HEK293 (cell line): ENCODE measurements at regions not wholly inside any gene's neighbourhood (a gene's known extent, or its start where the extent isn't known, plus 50 kb on each side); places are given as distances from the start of the nearest gene placed in this dataset.

Experiments
- CTCF ChIA-PET: fragments of 350-600 bp; formaldehyde crosslinking; extraction: SDS; loops from one replicate; lab custom pipeline; 2021; ENCODE audit warnings: antibody characterized with exemption; lab: Yijun Ruan, JAX
- POLR2A ChIA-PET: fragments of 300-600 bp; formaldehyde crosslinking; extraction: SDS; loops from one replicate; lab custom pipeline; 2020; ENCODE audit warnings: antibody characterized with exemption, inconsistent platforms; lab: Yijun Ruan, JAX
- H3K27ac ChIP-seq: fragments of 200-500 bp; sonication (Bioruptor generic); 2 replicates; pipeline ENCODE4 v1.5.1; 2014; ENCODE audit warnings: low read depth, low read length, control low read depth, inconsistent platforms; ENCODE audit errors: extremely low read depth
- H3K36me3 ChIP-seq, 2 experiments: fragments of 200-500 bp in 1 of 2; sonication (Bioruptor generic) in 1 of 2; 1 replicate in 1 of 2; 2 replicates in 1 of 2; pipeline ENCODE4 v1.5.1; 2014 to 2017; ENCODE audit warnings: inconsistent platforms in 2 of 2, low read length in 2 of 2; ENCODE audit not compliant: control insufficient read depth in 2 of 2, insufficient read depth in 1 of 2
- H3K4me1 ChIP-seq: fragments of 200-500 bp; sonication (Bioruptor generic); 2 replicates; pipeline ENCODE4 v1.5.1; 2014; ENCODE audit warnings: mild to moderate bottlenecking, low read length, inconsistent platforms; ENCODE audit not compliant: control insufficient read depth, insufficient read depth
- H3K4me3 ChIP-seq: 2 replicates; pipeline ENCODE4 v1.5.1; 2011; ENCODE audit warnings: low read depth, mild to moderate bottlenecking, control low read depth, low read length, moderate library complexity
- H3K9me3 ChIP-seq: fragments of 200-500 bp; sonication (Bioruptor generic); 2 replicates; pipeline ENCODE4 v1.5.1; 2014; ENCODE audit warnings: low read depth, low read length, inconsistent platforms; ENCODE audit not compliant: control insufficient read depth, insufficient read depth
- GFI1B ChIP-seq: fragments of 450-650 bp; formaldehyde crosslinking; IDR thresholded peaks from 2 replicates; pipeline ENCODE4 v1.5.1; 2016; ENCODE audit warnings: missing biosample characterization, missing genetic modification characterization
- GLI2 ChIP-seq: fragments of 450-650 bp; formaldehyde crosslinking; IDR thresholded peaks from 2 replicates; pipeline ENCODE4; 2017; ENCODE audit warnings: missing biosample characterization, missing genetic modification characterization, low read depth, borderline replicate concordance
- KLF16 ChIP-seq: fragments of 450-650 bp; formaldehyde crosslinking; IDR thresholded peaks from 2 replicates; pipeline ENCODE4 v1.5.1; 2017; ENCODE audit warnings: missing biosample characterization, missing genetic modification characterization
- MYNN ChIP-seq: fragments of 450-650 bp; formaldehyde crosslinking; IDR thresholded peaks from 2 replicates; pipeline ENCODE4 v1.5.1; 2016; ENCODE audit warnings: missing biosample characterization, missing genetic modification characterization, borderline replicate concordance
- MZF1 ChIP-seq: fragments of 450-650 bp; formaldehyde crosslinking; IDR thresholded peaks from 2 replicates; pipeline ENCODE4 v1.5.1; 2017; ENCODE audit warnings: missing biosample characterization, missing genetic modification characterization, borderline replicate concordance
- YY2 ChIP-seq: fragments of 450-650 bp; formaldehyde crosslinking; IDR thresholded peaks from 2 replicates; pipeline ENCODE4 v1.5.1; 2016; ENCODE audit warnings: missing biosample characterization, missing genetic modification characterization
- ZBTB1 ChIP-seq: fragments of 450-650 bp; formaldehyde crosslinking; IDR thresholded peaks from 2 replicates; pipeline ENCODE4 v1.5.1; 2016; ENCODE audit warnings: missing biosample characterization, missing genetic modification characterization
- ZNF140 ChIP-seq: fragments of 450-650 bp; formaldehyde crosslinking; IDR thresholded peaks from 2 replicates; pipeline ENCODE4 v1.5.1; 2016; ENCODE audit warnings: missing biosample characterization, missing genetic modification characterization
- ZNF169 ChIP-seq: fragments of 450-650 bp; formaldehyde crosslinking; IDR thresholded peaks from 2 replicates; pipeline ENCODE4 v1.5.1; 2016; ENCODE audit warnings: missing biosample characterization, missing genetic modification characterization
- ZNF223 ChIP-seq: fragments of 450-650 bp; formaldehyde crosslinking; IDR thresholded peaks from 2 replicates; pipeline ENCODE4 v1.5.1; 2016; ENCODE audit warnings: missing biosample characterization, missing genetic modification characterization
- ZNF266 ChIP-seq: fragments of 450-650 bp; formaldehyde crosslinking; IDR thresholded peaks from 2 replicates; pipeline ENCODE4 v1.5.1; 2016; ENCODE audit warnings: missing biosample characterization, missing genetic modification characterization, low read depth
- ZNF362 ChIP-seq: fragments of 450-650 bp; formaldehyde crosslinking; IDR thresholded peaks from 2 replicates; pipeline ENCODE4 v1.5.1; 2016; ENCODE audit warnings: missing biosample characterization, missing genetic modification characterization
- ZNF394 ChIP-seq: fragments of 450-650 bp; formaldehyde crosslinking; IDR thresholded peaks from 2 replicates; pipeline ENCODE4 v1.5.1; 2016; ENCODE audit warnings: missing biosample characterization, missing genetic modification characterization, mild to moderate bottlenecking, moderate library complexity, borderline replicate concordance
- ZNF404 ChIP-seq: fragments of 450-650 bp; formaldehyde crosslinking; IDR thresholded peaks from 2 replicates; pipeline ENCODE4 v1.5.1; 2017; ENCODE audit warnings: missing biosample characterization, missing genetic modification characterization
- ZNF510 ChIP-seq: fragments of 450-650 bp; formaldehyde crosslinking; IDR thresholded peaks from 2 replicates; pipeline ENCODE4 v1.5.1; 2018; ENCODE audit warnings: mild to moderate bottlenecking, missing genetic modification characterization, missing biosample characterization; ENCODE audit not compliant: insufficient replicate concordance
- ZNF518A ChIP-seq: fragments of 450-650 bp; formaldehyde crosslinking; conservative IDR thresholded peaks from 2 replicates; pipeline ENCODE4 v1.5.1; 2016; ENCODE audit warnings: low read depth, missing biosample characterization, missing genetic modification characterization
- ZNF521 ChIP-seq: fragments of 450-650 bp; formaldehyde crosslinking; IDR thresholded peaks from 2 replicates; pipeline ENCODE4 v1.5.1; 2017; ENCODE audit warnings: missing biosample characterization, mild to moderate bottlenecking, missing genetic modification characterization
- ZNF624 ChIP-seq: fragments of 450-650 bp; formaldehyde crosslinking; IDR thresholded peaks from 2 replicates; pipeline ENCODE4 v1.5.1; 2017; ENCODE audit warnings: missing biosample characterization, missing genetic modification characterization
- ZNF843 ChIP-seq: fragments of 450-650 bp; formaldehyde crosslinking; IDR thresholded peaks from 2 replicates; pipeline ENCODE4 v1.5.1; 2016; ENCODE audit warnings: missing biosample characterization, missing genetic modification characterization
- TF ChIP-seq, protein P1 (sequence below): fragments of 450-650 bp; formaldehyde crosslinking; IDR thresholded peaks from 2 replicates; pipeline ENCODE4 v1.5.1; 2016; ENCODE audit warnings: missing biosample characterization, missing genetic modification characterization
- TF ChIP-seq, protein P2 (sequence below): fragments of 450-650 bp; formaldehyde crosslinking; IDR thresholded peaks from 2 replicates; pipeline ENCODE4 v1.5.1; 2016; ENCODE audit warnings: missing biosample characterization, missing genetic modification characterization

GRCh38 chr10:130371156-130371555 lies 235.0 kb downstream of the GLRX3 start:
- ChIA-PET CTCF (no interaction called here), POLR2A (no interaction called here)
- H3K36me3 ChIP-seq, result no peaks in the 10 kb centered on the region
- H3K9me3 ChIP-seq, result no peaks in the 10 kb centered on the region
- no peaks in the 10 kb centered on the region for H3K4me1 ChIP-seq
- no peak for TF ChIP-seq ZNF223
- no peak for TF ChIP-seq KLF16 (tag by site-specific recombination)
- TF ChIP-seq, protein P1, sequence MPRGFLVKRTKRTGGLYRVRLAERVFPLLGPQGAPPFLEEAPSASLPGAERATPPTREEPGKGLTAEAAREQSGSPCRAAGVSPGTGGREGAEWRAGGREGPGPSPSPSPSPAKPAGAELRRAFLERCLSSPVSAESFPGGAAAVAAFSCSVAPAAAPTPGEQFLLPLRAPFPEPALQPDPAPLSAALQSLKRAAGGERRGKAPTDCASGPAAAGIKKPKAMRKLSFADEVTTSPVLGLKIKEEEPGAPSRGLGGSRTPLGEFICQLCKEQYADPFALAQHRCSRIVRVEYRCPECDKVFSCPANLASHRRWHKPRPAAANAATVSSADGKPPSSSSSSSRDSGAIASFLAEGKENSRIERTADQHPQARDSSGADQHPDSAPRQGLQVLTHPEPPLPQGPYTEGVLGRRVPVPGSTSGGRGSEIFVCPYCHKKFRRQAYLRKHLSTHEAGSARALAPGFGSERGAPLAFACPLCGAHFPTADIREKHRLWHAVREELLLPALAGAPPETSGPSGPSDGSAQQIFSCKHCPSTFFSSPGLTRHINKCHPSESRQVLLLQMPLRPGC (tag by site-specific recombination), result no peak
- no peak for TF ChIP-seq ZNF394 (tag by site-specific recombination)
- TF ChIP-seq ZNF266 (tag by site-specific recombination), result no peak
- no peak for TF ChIP-seq GLI2 (tag by site-specific recombination)
- TF ChIP-seq ZNF169, result no peak
- no peak for TF ChIP-seq ZNF521 (tag by site-specific recombination)
- TF ChIP-seq ZNF624 (tag by site-specific recombination), result no peak
- no peak for TF ChIP-seq ZBTB1 (tag by site-specific recombination)
- TF ChIP-seq ZNF362 (tag by site-specific recombination), result no peak
- TF ChIP-seq ZNF404 (tag by site-specific recombination), result no peak
- TF ChIP-seq YY2, result no peak
- TF ChIP-seq ZNF843 (tag by site-specific recombination), result no peak
- TF ChIP-seq MZF1, result no peak
- TF ChIP-seq ZNF140 (tag by site-specific recombination), result no peak
- no peak overlapping the region for H3K4me3 ChIP-seq
- no peak overlapping the region for H3K27ac ChIP-seq

DNA sequence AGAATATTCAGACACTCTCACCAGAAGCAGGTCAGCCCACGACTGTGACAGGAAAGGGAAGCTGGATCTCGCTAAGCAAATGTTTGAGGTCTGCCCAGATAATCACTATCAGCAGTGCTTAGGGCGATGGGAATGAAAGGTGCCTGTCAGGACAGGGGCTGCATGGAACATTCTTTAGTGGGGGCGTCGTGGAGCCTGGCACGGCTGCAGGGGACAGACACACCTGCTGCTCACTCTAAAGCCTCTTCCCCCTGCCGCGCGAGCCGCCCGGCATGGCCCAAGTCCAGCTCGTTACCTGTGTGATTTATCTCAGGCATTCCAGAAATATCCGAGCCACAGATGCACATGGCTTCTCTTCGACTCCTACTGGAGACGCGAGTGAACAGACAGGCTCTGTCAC lies 235.5 kb downstream of the GLRX3 start:
- no peaks in the 10 kb centered on the region for H3K36me3 ChIP-seq
- no peak overlapping the region for H3K4me3 ChIP-seq
- no peak overlapping the region for H3K27ac ChIP-seq
- ChIA-PET CTCF (no interaction called here), POLR2A (no interaction called here)
- TF ChIP-seq MYNN (tag by site-specific recombination), result no peak
- no peak for TF ChIP-seq ZNF518A (tag by site-specific recombination)
- TF ChIP-seq, protein P2, sequence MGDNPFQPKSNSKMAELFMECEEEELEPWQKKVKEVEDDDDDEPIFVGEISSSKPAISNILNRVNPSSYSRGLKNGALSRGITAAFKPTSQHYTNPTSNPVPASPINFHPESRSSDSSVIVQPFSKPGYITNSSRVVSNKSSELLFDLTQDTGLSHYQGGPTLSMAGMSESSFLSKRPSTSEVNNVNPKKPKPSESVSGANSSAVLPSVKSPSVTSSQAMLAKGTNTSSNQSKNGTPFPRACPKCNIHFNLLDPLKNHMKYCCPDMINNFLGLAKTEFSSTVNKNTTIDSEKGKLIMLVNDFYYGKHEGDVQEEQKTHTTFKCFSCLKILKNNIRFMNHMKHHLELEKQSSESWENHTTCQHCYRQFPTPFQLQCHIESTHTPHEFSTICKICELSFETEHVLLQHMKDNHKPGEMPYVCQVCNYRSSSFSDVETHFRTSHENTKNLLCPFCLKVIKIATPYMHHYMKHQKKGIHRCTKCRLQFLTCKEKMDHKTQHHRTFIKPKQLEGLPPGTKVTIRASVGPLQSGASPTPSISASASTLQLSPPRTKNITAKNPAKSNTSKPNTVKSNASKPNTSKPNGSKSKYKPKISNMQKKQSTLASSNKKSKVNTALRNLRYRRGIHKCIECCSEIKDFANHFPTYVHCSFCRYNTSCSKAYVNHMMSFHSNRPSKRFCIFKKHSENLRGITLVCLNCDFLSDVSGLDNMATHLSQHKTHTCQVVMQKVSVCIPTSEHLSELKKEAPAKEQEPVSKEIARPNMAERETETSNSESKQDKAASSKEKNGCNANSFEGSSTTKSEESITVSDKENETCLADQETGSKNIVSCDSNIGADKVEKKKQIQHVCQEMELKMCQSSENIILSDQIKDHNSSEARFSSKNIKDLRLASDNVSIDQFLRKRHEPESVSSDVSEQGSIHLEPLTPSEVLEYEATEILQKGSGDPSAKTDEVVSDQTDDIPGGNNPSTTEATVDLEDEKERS, result no peak
- no peak for TF ChIP-seq ZNF510 (tag by site-specific recombination)
- no peak for TF ChIP-seq GFI1B
- H3K4me1 ChIP-seq, result no peaks in the 10 kb centered on the region
- no peaks in the 10 kb centered on the region for H3K9me3 ChIP-seq
